ENCODE measurements at regions not wholly inside any gene's neighbourhood (a gene's known extent, or its start where the extent isn't known, plus 50 kb on each side); places are given as distances from the start of the nearest gene placed in this dataset.
A peak's percentile ranks its signal among the peaks of the same experiment; 100 is the strongest.

GRCh38 chr6:156316583-156317125 is 460.5 kb upstream of the ARID1B start:
- H3K9me3 ChIP-seq (ENCODE audit: control insufficient read depth in 4 of 4, insufficient read depth in 3 of 4, low read length in 3 of 4): peaks cover 0 to 2% (median 0%) of the 10 kb centered on the region in 4 donors
- no peak for ATAC-seq (ENCODE audit: insufficient read depth, low FRiP score)
- H3K36me3 ChIP-seq (ENCODE audit: control insufficient read depth in 4 of 4, insufficient read depth in 4 of 4, low read length in 4 of 4): no peaks in the 10 kb centered on the region
- WGBS, 2 donors: 75 to 87% methylated on average over 11 of the region's 11 CpGs
- no peaks in the 10 kb centered on the region for H3K4me1 ChIP-seq (ENCODE audit: control insufficient read depth in 5 of 5, insufficient read depth in 5 of 5, low read length in 5 of 5)
- DNase-seq: peak in 2 of 3 donors; percentile 15 to 40
- no peak overlapping the region for H3K9ac ChIP-seq (ENCODE audit: insufficient read depth in 1 of 2, low read length in 2 of 2)
- no peak for TF ChIP-seq CTCF (IDR thresholded peaks at IDR 0.05; ENCODE audit: control extremely low read depth, extremely low read depth)
- H3K27ac ChIP-seq (ENCODE audit: low read depth in 1 of 2, low read length in 1 of 2): no peak overlapping the region
- H3K4me3 ChIP-seq: no peak overlapping the region
- no peaks in the 10 kb centered on the region for H3K27me3 ChIP-seq (ENCODE audit: control insufficient read depth in 3 of 3, insufficient read depth in 3 of 3, low read length in 2 of 3)

GRCh38 chr6:156315146-156315545 is 462.0 kb upstream of the ARID1B start:
- ATAC-seq (ENCODE audit: insufficient read depth, low FRiP score) (no peak), DNase-seq (no peak)
- 86 to 92% methylated on average over 4 of the region's 4 CpGs for WGBS, 2 donors
- H3K4me3 ChIP-seq: no peak overlapping the region
- H3K4me1 ChIP-seq (ENCODE audit: control insufficient read depth in 5 of 5, insufficient read depth in 5 of 5, low read length in 5 of 5): no peaks in the 10 kb centered on the region
- TF ChIP-seq CTCF (IDR thresholded peaks at IDR 0.05; ENCODE audit: control extremely low read depth, extremely low read depth): no peak
- no peak overlapping the region for H3K27ac ChIP-seq (ENCODE audit: low read depth in 1 of 2, low read length in 1 of 2)
- H3K9ac ChIP-seq (ENCODE audit: insufficient read depth in 1 of 2, low read length in 2 of 2): no peak overlapping the region
- no peaks in the 10 kb centered on the region for H3K27me3 ChIP-seq (ENCODE audit: control insufficient read depth in 3 of 3, insufficient read depth in 3 of 3, low read length in 2 of 3)
- no peaks in the 10 kb centered on the region for H3K36me3 ChIP-seq (ENCODE audit: control insufficient read depth in 4 of 4, insufficient read depth in 4 of 4, low read length in 4 of 4)
- peaks cover 0 to 2% (median 0%) of the 10 kb centered on the region in 4 donors for H3K9me3 ChIP-seq (ENCODE audit: control insufficient read depth in 4 of 4, insufficient read depth in 3 of 4, low read length in 3 of 4)

GRCh38 chr6:156313037-156313436 is 464.1 kb upstream of the ARID1B start:
- H3K27me3 ChIP-seq (ENCODE audit: control insufficient read depth in 3 of 3, insufficient read depth in 3 of 3, low read length in 2 of 3): no peaks in the 10 kb centered on the region
- WGBS, 2 donors: 87 to 90% methylated on average over 3 of the region's 3 CpGs

More at GRCh38 chr6:156313037-156313436, 464.1 kb upstream of the ARID1B start:
- H3K36me3 ChIP-seq (ENCODE audit: control insufficient read depth in 4 of 4, insufficient read depth in 4 of 4, low read length in 4 of 4): no peaks in the 10 kb centered on the region
- no peak overlapping the region for H3K4me3 ChIP-seq
- ATAC-seq (ENCODE audit: insufficient read depth, low FRiP score): no peak
- H3K4me1 ChIP-seq (ENCODE audit: control insufficient read depth in 5 of 5, insufficient read depth in 5 of 5, low read length in 5 of 5): no peaks in the 10 kb centered on the region
- H3K9ac ChIP-seq (ENCODE audit: insufficient read depth in 1 of 2, low read length in 2 of 2): no peak overlapping the region
- H3K27ac ChIP-seq (ENCODE audit: low read depth in 1 of 2, low read length in 1 of 2): no peak overlapping the region
- peaks cover 0 to 2% (median 0%) of the 10 kb centered on the region in 4 donors for H3K9me3 ChIP-seq (ENCODE audit: control insufficient read depth in 4 of 4, insufficient read depth in 3 of 4, low read length in 3 of 4)
- DNase-seq: no peak
- TF ChIP-seq CTCF (IDR thresholded peaks at IDR 0.05; ENCODE audit: control extremely low read depth, extremely low read depth): no peak
